GM19328 (cell line): ENCODE measurements at regions not wholly inside any gene's neighbourhood (a gene's known extent, or its start where the extent isn't known, plus 50 kb on each side); places are given as distances from the start of the nearest gene placed in this dataset.
A peak's percentile ranks its signal among the peaks of the same experiment; 100 is the strongest.

Experiments
- ATAC-seq: cut with Tn5 transposase; IDR thresholded peaks from one replicate; pipeline ENCODE4 v1.9.1; 2021; ENCODE audit warnings: mild to moderate bottlenecking, moderate library complexity; ENCODE audit not compliant: unreplicated experiment

- ATAC-seq: no peak
These were observed 363.7 kb downstream of the BMPER start for GRCh38 chr7:34269084-34269483.

DNA sequence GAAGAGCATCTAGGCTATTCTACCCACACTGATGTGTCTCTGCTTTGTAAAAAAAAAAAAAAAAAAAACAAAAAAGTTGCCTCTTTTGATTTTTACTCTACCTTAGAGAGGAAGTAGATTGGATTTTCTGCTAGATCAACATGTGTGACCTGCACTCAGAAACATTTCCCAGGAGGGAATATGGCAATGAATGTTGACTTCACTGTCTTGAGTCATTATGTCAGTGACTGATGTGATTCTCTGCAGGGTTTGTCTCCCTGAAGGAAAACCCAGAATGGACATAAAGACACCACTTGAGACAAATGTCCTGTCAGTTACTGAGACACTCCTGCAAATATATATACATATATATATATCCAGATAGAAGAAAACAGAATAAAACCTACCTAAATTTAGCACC, 370.3 kb downstream of the BMPER start:
- no peak for ATAC-seq

DNA sequence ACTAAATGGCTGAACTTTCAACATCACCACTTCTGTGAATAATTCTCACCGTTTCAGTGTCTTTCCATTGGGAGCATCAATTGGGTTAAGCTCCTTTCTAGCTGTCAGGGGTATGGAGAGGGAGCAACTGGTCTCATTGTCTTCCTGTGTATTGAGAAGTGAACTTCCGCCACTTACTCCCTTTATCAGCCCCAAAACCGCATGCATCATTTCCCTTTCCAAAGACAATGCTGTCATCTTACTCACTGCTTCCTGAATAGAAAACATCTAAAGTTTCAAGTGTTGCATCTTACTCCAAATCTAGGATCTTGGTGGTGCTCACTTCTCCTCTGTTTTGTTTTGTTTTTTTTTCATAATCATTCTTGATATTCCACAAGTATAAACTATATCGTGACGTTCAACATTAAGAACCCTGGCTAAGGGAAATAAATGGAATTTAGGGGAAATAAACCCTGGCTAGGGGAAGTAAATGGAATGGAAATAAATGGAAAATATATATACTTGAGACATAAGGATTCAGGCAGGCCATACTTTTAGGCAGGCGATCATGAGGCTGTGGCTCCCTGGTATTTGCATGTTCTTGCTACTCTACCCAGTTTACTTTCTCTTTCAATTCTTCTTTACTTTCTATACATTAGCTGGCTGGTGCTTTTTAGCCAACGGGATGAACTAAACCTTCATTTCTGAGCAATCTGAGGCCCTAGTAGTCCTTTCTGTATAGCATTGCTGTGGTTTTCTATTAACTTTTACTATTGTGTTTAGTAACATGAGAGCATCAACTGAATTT, 371.9 kb downstream of the BMPER start:
- ATAC-seq: no peak

- no peak for ATAC-seq
These were observed 372.5 kb downstream of the BMPER start for GRCh38 chr7:34277803-34278199.

DNA sequence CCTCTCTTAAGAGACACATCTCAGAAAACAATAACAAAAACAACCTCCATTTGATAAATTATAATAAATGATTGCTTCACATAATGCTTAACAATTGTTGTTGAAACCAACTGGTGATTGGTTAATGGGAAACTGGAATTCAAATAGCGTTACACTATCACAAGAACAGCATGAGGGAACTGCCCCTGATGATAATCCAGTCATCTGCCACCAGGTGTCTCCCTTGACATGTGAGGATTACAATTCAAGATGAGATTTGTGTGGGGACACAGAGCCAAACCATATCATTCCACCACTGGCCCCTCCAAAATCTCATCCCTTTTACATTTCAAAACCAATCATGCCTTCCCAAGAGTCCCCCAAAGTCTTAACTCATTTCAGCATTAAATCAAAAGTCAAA, 375.9 kb downstream of the BMPER start:
- no peak for ATAC-seq

GRCh38 chr7:34282271-34282670, 375.7 kb upstream of the NPSR1 start:
- ATAC-seq: no peak

DNA sequence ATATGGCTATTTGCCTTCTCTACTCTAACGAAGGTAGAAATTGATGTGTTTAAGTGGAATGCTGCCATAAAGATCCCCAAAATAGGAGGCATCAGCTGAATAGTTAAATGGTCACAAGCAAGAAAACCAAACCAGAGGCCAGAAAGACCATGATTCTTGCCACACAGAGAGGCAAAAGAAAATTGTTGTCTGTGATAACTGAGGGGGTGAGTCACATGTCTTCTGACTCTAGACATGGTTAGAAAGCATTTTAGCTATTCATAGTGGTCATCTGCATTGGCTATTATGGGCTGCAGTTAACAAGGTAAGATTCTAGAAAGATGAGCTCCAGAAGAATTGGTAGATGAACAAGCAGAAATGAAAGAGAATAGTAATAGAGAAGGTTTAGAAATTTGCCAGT, 361.4 kb upstream of the NPSR1 start:
- no peak for ATAC-seq

GRCh38 chr7:34298492-34299013, 359.5 kb upstream of the NPSR1 start:
- no peak for ATAC-seq

DNA sequence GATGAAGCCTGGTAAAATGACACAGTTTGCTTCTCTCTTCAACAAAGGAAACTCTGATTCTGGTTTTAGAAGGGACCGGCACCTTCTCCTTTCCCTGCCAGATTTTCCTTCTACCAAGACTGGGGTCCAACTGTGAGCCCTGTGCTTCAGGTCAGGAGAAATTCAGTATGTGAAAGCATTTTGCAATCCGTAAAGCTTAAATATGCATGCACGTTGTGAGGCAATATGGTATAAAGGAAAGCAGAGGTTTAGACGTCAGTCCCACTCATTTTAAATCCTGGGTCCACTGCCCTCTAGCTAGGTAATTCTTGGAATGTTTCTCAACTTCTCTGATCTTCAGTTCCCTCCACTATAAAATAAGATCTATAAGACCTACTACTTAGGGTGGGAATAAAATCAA, 359.0 kb upstream of the NPSR1 start:
- no peak for ATAC-seq

DNA sequence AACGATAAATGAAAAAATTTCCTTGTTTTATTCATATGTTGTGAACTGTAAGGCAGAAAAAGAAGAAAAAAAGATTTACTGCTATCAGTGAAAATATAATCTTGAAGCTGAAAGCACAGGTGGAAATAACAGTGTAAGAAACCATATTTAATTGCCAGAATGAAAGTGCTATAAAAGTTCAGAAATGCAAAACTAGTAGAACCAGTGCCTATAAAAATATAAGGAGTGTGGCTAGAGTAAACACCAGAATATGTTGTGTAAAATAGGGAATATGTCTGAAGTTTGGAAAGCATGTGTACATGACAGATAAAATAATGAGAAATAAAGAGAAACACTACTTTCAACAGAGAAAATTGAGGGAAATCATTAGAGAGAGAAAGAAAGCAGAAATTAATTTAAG, 350.5 kb upstream of the NPSR1 start:
- ATAC-seq: no peak

- no peak for ATAC-seq
These were observed 349.4 kb upstream of the NPSR1 start for GRCh38 chr7:34308595-34308994.

- no peak for ATAC-seq
These were observed 348.9 kb upstream of the NPSR1 start for GRCh38 chr7:34309116-34309515.

DNA sequence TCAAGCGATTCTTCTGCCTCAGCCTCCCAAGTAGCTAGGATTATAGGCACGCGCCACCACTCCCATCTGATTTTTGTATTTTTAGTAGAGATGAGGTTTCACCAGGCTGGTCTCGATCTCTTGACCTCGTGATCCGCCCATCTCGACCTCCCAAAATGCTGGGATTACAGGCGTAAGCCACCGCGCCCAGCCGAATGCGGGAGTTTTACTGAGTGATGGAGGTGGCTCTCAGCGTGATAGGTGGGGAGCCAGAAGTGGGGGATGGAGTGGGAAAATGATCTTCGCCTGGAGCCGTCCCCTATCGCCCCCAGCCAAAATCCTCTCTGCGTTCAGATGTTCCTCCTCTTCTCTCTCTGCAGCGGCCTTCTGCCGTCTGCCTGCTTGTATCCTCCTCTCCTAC, 348.4 kb upstream of the NPSR1 start:
- ATAC-seq: no peak

GRCh38 chr7:34311591-34311990, 346.4 kb upstream of the NPSR1 start:
- no peak for ATAC-seq

DNA sequence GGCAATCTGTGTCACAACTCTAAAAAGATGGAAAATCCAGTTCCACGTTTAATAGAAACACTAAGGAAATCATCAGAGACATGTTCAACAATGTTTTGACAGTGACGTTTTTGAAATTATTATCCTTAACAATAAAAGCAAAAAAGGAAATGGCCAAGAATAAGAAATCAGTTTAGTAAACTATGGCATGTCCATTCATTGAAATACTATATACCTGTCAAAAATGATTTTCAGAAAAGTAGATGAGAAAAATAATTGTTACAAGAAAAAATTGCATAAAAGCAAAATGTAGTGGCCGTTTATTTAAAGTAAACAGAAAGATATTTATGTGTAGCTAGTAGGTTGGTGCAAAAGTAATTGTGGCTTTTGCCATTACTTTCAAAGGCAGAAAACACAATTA, 345.4 kb upstream of the NPSR1 start:
- no peak for ATAC-seq

GRCh38 chr7:34313289-34313688, 344.7 kb upstream of the NPSR1 start:
- no peak for ATAC-seq

DNA sequence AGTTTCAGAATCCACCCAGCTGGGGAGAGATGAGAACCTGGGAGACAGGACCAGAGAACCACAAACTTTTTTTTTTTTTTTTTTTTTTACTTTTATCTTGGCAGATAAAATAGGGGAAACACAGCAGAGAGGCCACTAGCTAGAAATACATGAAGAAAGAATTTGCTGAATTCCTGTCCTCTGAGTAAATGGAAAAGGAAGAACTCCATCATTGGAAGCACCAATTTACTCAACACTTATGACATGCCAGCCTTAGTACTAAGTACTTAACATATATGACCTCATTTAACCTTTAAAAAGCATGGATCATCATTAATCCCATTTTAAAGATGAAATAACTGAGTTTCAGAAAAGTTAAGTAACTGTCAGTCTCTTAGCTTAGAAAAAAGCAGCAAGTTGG, 343.0 kb upstream of the NPSR1 start:
- no peak for ATAC-seq

- ATAC-seq: no peak
These were observed 341.0 kb upstream of the NPSR1 start for GRCh38 chr7:34317039-34317438.

DNA sequence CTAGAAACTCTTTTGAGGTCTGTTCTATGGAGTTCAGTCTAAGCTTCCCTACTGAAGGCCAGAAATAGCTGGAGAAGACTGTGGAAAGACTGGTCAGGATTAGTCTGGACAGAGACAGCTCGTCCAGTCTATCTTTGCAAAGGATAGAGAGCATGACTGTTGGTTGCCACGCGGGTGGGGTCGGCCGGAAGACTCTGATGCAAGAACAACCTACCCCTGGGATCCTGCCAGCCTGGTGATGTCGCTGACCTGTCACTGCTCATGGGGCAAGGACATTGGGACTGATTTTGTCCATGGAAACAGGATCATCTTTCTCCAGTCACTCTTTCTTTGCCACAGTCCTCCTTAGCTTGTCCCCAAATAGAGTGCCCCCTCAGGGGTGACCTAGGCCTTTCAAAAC, 337.6 kb upstream of the NPSR1 start:
- ATAC-seq: no peak

DNA sequence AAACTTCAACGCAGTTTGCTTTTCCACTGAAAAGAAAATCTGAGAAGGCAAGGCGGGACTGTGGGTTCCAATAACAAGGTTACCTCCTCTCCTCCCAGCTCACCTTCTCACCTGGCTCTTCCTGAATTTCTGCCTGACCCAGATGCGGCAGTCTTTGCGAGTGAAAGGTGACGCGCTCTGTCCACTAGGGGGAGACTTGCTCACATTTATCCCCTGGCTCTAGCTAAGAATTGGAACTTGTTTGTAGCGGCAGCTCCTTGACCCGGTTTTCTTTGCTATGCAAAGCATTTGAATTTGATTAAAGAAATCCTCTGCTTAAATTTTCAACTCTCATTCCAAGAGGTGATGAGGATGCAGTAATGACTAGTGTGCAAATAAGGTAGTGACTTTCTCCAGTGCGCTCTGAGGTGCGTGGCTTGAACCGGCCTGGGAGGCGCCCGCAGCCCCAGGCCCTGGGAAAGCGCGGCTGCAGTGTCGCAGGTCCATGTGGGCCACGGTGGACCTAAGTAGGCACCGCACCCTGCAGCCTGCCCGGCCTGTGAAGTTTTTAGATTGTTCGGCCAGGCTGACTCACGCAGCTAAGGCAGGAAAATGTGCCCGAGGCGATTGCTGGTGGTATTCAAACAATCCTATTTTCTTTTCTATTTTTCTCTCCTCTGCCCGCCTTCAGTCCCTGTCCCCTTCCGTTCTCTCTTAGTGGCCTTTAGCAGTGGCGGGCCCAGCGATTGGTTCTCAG, 336.9 kb upstream of the NPSR1 start:
- peak; percentile 86 for ATAC-seq

DNA sequence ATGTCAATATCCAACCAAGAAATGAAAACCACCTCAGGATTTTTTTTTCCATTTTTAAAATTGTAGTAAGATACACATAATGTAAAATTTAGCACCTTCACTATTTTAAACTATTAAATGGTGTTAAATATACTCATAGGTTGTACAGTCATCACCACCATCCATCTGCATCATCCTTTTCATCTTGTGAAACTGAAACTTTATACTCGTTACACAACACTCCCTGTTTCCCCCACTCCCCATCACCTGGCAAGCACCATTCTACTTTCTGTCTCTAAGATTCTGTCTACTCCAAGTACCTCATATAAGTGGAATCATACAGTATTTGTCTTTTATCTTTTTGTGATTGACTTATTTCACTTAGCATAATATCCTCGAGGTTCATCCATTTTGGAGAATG, 335.2 kb upstream of the NPSR1 start:
- ATAC-seq: no peak

DNA sequence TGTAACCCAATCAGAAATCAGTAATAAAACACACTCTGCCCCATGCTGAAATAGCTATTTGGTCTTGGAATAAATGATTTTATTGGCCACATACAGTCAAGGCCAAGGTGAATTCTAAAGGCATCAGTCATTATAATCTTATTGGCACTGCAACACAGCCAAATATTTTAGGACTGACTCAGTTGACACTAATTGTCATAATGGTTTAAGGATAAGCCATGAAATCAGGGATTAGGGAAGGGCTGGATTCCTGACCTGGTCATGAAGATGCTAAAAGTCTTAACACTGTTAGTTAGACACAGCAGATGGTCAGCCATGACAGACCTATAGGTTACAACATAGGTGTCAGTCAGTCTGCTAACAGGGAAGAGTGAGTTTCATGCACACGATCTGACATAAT, 330.3 kb upstream of the NPSR1 start:
- no peak for ATAC-seq
